Activated CD4-positive, alpha-beta T cell treated with anti-CD3 and anti-CD28 coated beads, Interleukin-2, amount 50 U/mL, for 24 hours (primary cell): ENCODE measurements at regions not wholly inside any gene's neighbourhood (a gene's known extent, or its start where the extent isn't known, plus 50 kb on each side); places are given as distances from the start of the nearest gene placed in this dataset.
"Not testable (repeated sequence)": the region's sequence is repeated elsewhere in the genome, so short reads cannot be mapped to it uniquely, and the experiment has no call there.

Experiments
- DNase-seq, 2 donors: peaks; one replicate each; pipeline ENCODE4 v3.0.0-alpha.2; 2020; ENCODE audit warnings: low read depth in 1 of 2, low spot score in 1 of 2

- DNase-seq, result no peak
Observed at GRCh38 chr5:51159164-51159563, 224.1 kb upstream of the ISL1 start.

GRCh38 chr5:51159606-51160005 lies 223.6 kb upstream of the ISL1 start:
- DNase-seq, result no peak

GRCh38 chr5:51162245-51162644 lies 221.0 kb upstream of the ISL1 start:
- DNase-seq, result no peak

GRCh38 chr5:51165621-51166020 lies 217.6 kb upstream of the ISL1 start:
- DNase-seq, result not testable (repeated sequence)

GRCh38 chr5:51172903-51173626 lies 210.2 kb upstream of the ISL1 start:
- no peak for DNase-seq

GRCh38 chr5:51181208-51181894 lies 201.9 kb upstream of the ISL1 start:
- no peak for DNase-seq

GRCh38 chr5:51185850-51186329 lies 197.4 kb upstream of the ISL1 start:
- DNase-seq, result no peak

- DNase-seq, result no peak
Observed at GRCh38 chr5:51188001-51188591, 195.2 kb upstream of the ISL1 start.

- DNase-seq, result no peak
Observed at GRCh38 chr5:51194671-51195070, 188.6 kb upstream of the ISL1 start.

GRCh38 chr5:51201024-51201423 lies 182.2 kb upstream of the ISL1 start:
- no peak for DNase-seq

GRCh38 chr5:51201708-51202107 lies 181.5 kb upstream of the ISL1 start:
- DNase-seq, result no peak

GRCh38 chr5:51202161-51202560 lies 181.1 kb upstream of the ISL1 start:
- DNase-seq, result no peak

GRCh38 chr5:51203598-51203997 lies 179.7 kb upstream of the ISL1 start:
- no peak for DNase-seq

- no peak for DNase-seq
Observed at GRCh38 chr5:51208296-51208695, 175.0 kb upstream of the ISL1 start.

- DNase-seq, result no peak
Observed at GRCh38 chr5:51214746-51215145, 168.5 kb upstream of the ISL1 start.

- no peak for DNase-seq
Observed at GRCh38 chr5:51225789-51226742, 157.2 kb upstream of the ISL1 start.

GRCh38 chr5:51227963-51228470 lies 155.2 kb upstream of the ISL1 start:
- DNase-seq, result no peak

GRCh38 chr5:51230336-51230735 lies 152.9 kb upstream of the ISL1 start:
- no peak for DNase-seq

- no peak for DNase-seq
Observed at GRCh38 chr5:51242456-51242855, 140.8 kb upstream of the ISL1 start.

- DNase-seq, result not testable (repeated sequence)
Observed at GRCh38 chr5:51250957-51251356, 132.3 kb upstream of the ISL1 start.

- DNase-seq, result no peak
Observed at GRCh38 chr5:51271261-51271660, 112.0 kb upstream of the ISL1 start.
